IMR-90 (cell line): ENCODE measurements at regions not wholly inside any gene's neighbourhood (a gene's known extent, or its start where the extent isn't known, plus 50 kb on each side); places are given as distances from the start of the nearest gene placed in this dataset.

ENCODE experiments used
- ATAC-seq: fragments of 200-7000 bp; cut with Tn5 transposase; 2 replicates; pipeline ENCODE4 v1.9.1; 2020; ENCODE audit warnings: low read depth, mild to moderate bottlenecking, moderate library complexity
- BruUV-seq: library from RNA; stranded (reverse); fragments of 400-500 nt; replicated peaks from 2 replicates; lab custom pipeline; 2021; lab: Mats Ljungman, UMichigan
- CTCF ChIA-PET: fragments of 300-600 bp; formaldehyde crosslinking; extraction: SDS; loops from one replicate; lab custom pipeline; 2021; ENCODE audit warnings: antibody characterized with exemption; lab: Yijun Ruan, JAX
- POLR2A ChIA-PET: fragments of 300-600 bp; sonication (Branson Sonifier 250); formaldehyde crosslinking; loops from one replicate; lab custom pipeline; 2022; ENCODE audit warnings: antibody characterized with exemption; ENCODE audit not compliant: unreplicated experiment; lab: Charles Lee
- DNase-seq: peaks from one replicate; pipeline ENCODE4 v3.0.0; 2013
- H2AFZ ChIP-seq: replicated peaks from 2 replicates; pipeline ENCODE3; 2013; ENCODE audit warnings: low read length, mild to moderate bottlenecking; ENCODE audit not compliant: poor library complexity
- H2AK5ac ChIP-seq: 2 replicates; pipeline ENCODE4 v1.6.1; 2013; ENCODE audit warnings: low read depth, low read length, inconsistent platforms
- H2AK9ac ChIP-seq: replicated peaks from 2 replicates; pipeline ENCODE3; 2013; ENCODE audit warnings: mild to moderate bottlenecking, low read depth, low read length, moderate library complexity; ENCODE audit not compliant: poor library complexity
- H2BK120ac ChIP-seq: 2 replicates; pipeline ENCODE4 v1.6.1; 2013; ENCODE audit warnings: low read depth, low read length, inconsistent platforms
- H2BK15ac ChIP-seq: 3 replicates; pipeline ENCODE4 v1.6.1; 2013; ENCODE audit warnings: low read depth, low read length, inconsistent platforms
- H2BK20ac ChIP-seq: 2 replicates; pipeline ENCODE4 v1.6.1; 2013; ENCODE audit warnings: low read depth, mild to moderate bottlenecking, inconsistent platforms, low read length, moderate library complexity
- H2BK5ac ChIP-seq: 2 replicates; pipeline ENCODE4 v1.6.1; 2013; ENCODE audit warnings: mild to moderate bottlenecking, low read depth, low read length, inconsistent platforms; ENCODE audit not compliant: poor library complexity, severe bottlenecking
- H3K14ac ChIP-seq: replicated peaks from 2 replicates; pipeline ENCODE4 v1.6.1; 2013; ENCODE audit warnings: low read depth, low read length, inconsistent platforms
- H3K18ac ChIP-seq: 2 replicates; pipeline ENCODE4 v1.6.1; 2013; ENCODE audit warnings: low read depth, low read length, control low read depth
- H3K23ac ChIP-seq: 2 replicates; pipeline ENCODE4 v1.6.1; 2013; ENCODE audit warnings: low read depth, low read length, inconsistent platforms
- H3K27ac ChIP-seq: 2 replicates; pipeline ENCODE4 v1.5.1; 2013; ENCODE audit warnings: mild to moderate bottlenecking, control low read depth, low read length; ENCODE audit not compliant: insufficient read depth
- H3K27me3 ChIP-seq: 2 replicates; pipeline ENCODE4 v1.6.1; 2013; ENCODE audit warnings: low read length; ENCODE audit not compliant: control insufficient read depth, insufficient read depth
- H3K36me3 ChIP-seq: 2 replicates; pipeline ENCODE4 v1.6.1; 2013; ENCODE audit warnings: low read length, mixed read lengths; ENCODE audit not compliant: control insufficient read depth, insufficient read depth
- H3K4ac ChIP-seq: 2 replicates; pipeline ENCODE4 v1.6.1; 2013; ENCODE audit warnings: low read depth, low read length, inconsistent platforms
- H3K4me1 ChIP-seq: 2 replicates; pipeline ENCODE4 v1.6.1; 2013; ENCODE audit warnings: low read length, mixed read lengths; ENCODE audit not compliant: control insufficient read depth, insufficient read depth
- H3K4me2 ChIP-seq: 2 replicates; pipeline ENCODE4 v1.6.1; 2013; ENCODE audit warnings: low read depth, mild to moderate bottlenecking, control low read depth, low read length, moderate library complexity
- H3K4me3 ChIP-seq: 2 replicates; pipeline ENCODE4 v1.5.1; 2013; ENCODE audit warnings: low read depth, mild to moderate bottlenecking, control low read depth, low read length, moderate library complexity; ENCODE audit not compliant: insufficient read depth
- H3K56ac ChIP-seq: 2 replicates; pipeline ENCODE4 v1.6.1; 2013; ENCODE audit warnings: low read length, inconsistent platforms; ENCODE audit not compliant: insufficient read depth; ENCODE audit errors: extremely low read depth
- H3K79me1 ChIP-seq, 2 experiments: 2 replicates each; pipeline ENCODE4 v1.6.1; 2013; ENCODE audit warnings: low read length in 2 of 2, inconsistent platforms in 1 of 2, low read depth in 1 of 2
- H3K9ac ChIP-seq: 2 replicates; pipeline ENCODE4 v1.6.1; 2013; ENCODE audit warnings: low read depth, low read length, control low read depth
- H3K9me1 ChIP-seq: 2 replicates; pipeline ENCODE4 v1.6.1; 2013; ENCODE audit warnings: low read length, inconsistent platforms; ENCODE audit not compliant: insufficient read depth
- H3K9me3 ChIP-seq: 2 replicates; pipeline ENCODE4 v1.6.1; 2013; ENCODE audit warnings: low read length; ENCODE audit not compliant: control insufficient read depth, insufficient read depth
- H4K20me1 ChIP-seq: 2 replicates; pipeline ENCODE4 v1.6.1; 2013; ENCODE audit warnings: low read length, inconsistent platforms; ENCODE audit not compliant: insufficient read depth
- H4K5ac ChIP-seq: 2 replicates; pipeline ENCODE4 v1.6.1; 2013; ENCODE audit warnings: mild to moderate bottlenecking, low read depth, low read length, control low read depth
- H4K8ac ChIP-seq, 2 experiments: 2 replicates each; pipeline ENCODE4 v1.6.1; 2013; ENCODE audit warnings: low read depth in 2 of 2, low read length in 2 of 2, control low read depth in 1 of 2, inconsistent platforms in 1 of 2
- H4K91ac ChIP-seq: 2 replicates; pipeline ENCODE4 v1.6.1; 2013; ENCODE audit warnings: low read depth, low read length, inconsistent platforms; ENCODE audit not compliant: insufficient read depth
- CEBPB ChIP-seq: IDR thresholded peaks from 2 replicates; pipeline ENCODE4 v1.6.1; 2012; ENCODE audit warnings: low read depth, low read length, improper control_type of control experiment
- RAD21 ChIP-seq: IDR thresholded peaks from 2 replicates; pipeline ENCODE4 v1.6.1; 2012; ENCODE audit warnings: low read length, improper control_type of control experiment
- RCOR1 ChIP-seq: IDR thresholded peaks from 2 replicates; pipeline ENCODE4 v1.6.1; 2012; ENCODE audit warnings: mild to moderate bottlenecking, low read length, improper control_type of control experiment; ENCODE audit not compliant: insufficient replicate concordance
- SMC3 ChIP-seq: fragments of 150-350 bp; IDR thresholded peaks from 2 replicates; pipeline ENCODE4 v1.6.1; 2016; ENCODE audit warnings: low read depth, mild to moderate bottlenecking, antibody characterized with exemption, low read length, moderate library complexity
- whole genome bisulfite sequencing, 2 experiments: methylation state at CpG; one replicate each; pipeline versions ENCODE4 v1.1.5 to v1.1.7; 2013; ENCODE audit warnings: missing lambda C conversion rate in 2 of 2; ENCODE audit not compliant: insufficient read length in 1 of 2; ENCODE audit errors: extremely low coverage in 2 of 2; 5-methylcytosine and 5-hydroxymethylcytosine counted together
- dilution Hi-C: fragments of 300-500 bp; cut with HindIII; formaldehyde crosslinking; loops from one replicate; pipeline ENCODE4 v1.14.3; 2018; ENCODE audit warnings: low sequenced_read_pairs; ENCODE audit not compliant: unreplicated experiment
- in situ Hi-C: fragments of 300-500 bp; cut with MboI; formaldehyde crosslinking; loops from 3 replicates; pipeline ENCODE4 v1.14.3; 2019; ENCODE audit warnings: low sequenced_read_pairs, inconsistent platforms, mixed read lengths
- intact Hi-C: fragments of 100-400 bp; cut with micrococcal nuclease; formaldehyde crosslinking; loops from 2 replicates; pipeline ENCODE4 v1.10.0; 2022
- TF ChIP-seq, protein P1 (sequence below): conservative IDR thresholded peaks from 2 replicates; pipeline ENCODE4 v1.5.1; 2012; ENCODE audit warnings: mild to moderate bottlenecking, low read depth, low read length, improper control_type of control experiment

GRCh38 chr21:17903029-17903806 is 84.1 kb upstream of the C21orf91 start:
- H3K56ac ChIP-seq, result no peak overlapping the region
- dilution Hi-C loops, result no loop called here
- H2BK20ac ChIP-seq, result no peak overlapping the region
- no peak overlapping the region for H4K8ac ChIP-seq
- no peak overlapping the region for H2BK15ac ChIP-seq
- H2AK5ac ChIP-seq, result no peak overlapping the region
- no peaks in the 10 kb centered on the region for H3K36me3 ChIP-seq
- no peak overlapping the region for H3K14ac ChIP-seq
- 57% methylated on average over 1 of the region's 4 CpGs; no CpG with 5 or more reads in 1 of the 2 experiments for WGBS, 2 experiments
- no peak overlapping the region for H2AK9ac ChIP-seq
- no peak overlapping the region for H3K18ac ChIP-seq
- H3K23ac ChIP-seq, result no peak overlapping the region
- peak; percentile 54; the same call in 1 of the 2 replicates for ATAC-seq
- H3K4me1 ChIP-seq, result no peaks in the 10 kb centered on the region
- CTCF ChIA-PET, result interaction anchor here (0.8 to 1.0 kb wide), 3 partner anchors 220 to 224 kb away, joined by 3 to 4 read pairs (median 3); no protein-coding TSS in a partner anchor
- H3K9me1 ChIP-seq, result no peaks in the 10 kb centered on the region
- no peak overlapping the region for H3K4ac ChIP-seq
- in situ Hi-C loops, result loop anchor here (5.0 kb wide), 1 partner anchor 226 kb away; no protein-coding TSS in a partner anchor
- BruUV-seq, result no TSS peak
- TF ChIP-seq SMC3, result peak; percentile 57
- TF ChIP-seq CEBPB, result no peak
- TF ChIP-seq, protein P1, sequence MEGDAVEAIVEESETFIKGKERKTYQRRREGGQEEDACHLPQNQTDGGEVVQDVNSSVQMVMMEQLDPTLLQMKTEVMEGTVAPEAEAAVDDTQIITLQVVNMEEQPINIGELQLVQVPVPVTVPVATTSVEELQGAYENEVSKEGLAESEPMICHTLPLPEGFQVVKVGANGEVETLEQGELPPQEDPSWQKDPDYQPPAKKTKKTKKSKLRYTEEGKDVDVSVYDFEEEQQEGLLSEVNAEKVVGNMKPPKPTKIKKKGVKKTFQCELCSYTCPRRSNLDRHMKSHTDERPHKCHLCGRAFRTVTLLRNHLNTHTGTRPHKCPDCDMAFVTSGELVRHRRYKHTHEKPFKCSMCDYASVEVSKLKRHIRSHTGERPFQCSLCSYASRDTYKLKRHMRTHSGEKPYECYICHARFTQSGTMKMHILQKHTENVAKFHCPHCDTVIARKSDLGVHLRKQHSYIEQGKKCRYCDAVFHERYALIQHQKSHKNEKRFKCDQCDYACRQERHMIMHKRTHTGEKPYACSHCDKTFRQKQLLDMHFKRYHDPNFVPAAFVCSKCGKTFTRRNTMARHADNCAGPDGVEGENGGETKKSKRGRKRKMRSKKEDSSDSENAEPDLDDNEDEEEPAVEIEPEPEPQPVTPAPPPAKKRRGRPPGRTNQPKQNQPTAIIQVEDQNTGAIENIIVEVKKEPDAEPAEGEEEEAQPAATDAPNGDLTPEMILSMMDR, result peak; percentile 46
- TF ChIP-seq RCOR1, result no peak
- peak; percentile 47 for TF ChIP-seq RAD21
- intact Hi-C loops, result loop anchor here (1.0 kb wide), 2 partner anchors 84 to 224 kb away; partner anchors contain the start of gene C21orf91
- no peaks in the 10 kb centered on the region for H3K79me1 ChIP-seq
- peaks cover 6% of the 10 kb centered on the region; the same call in 1 of the 2 replicates for H3K27me3 ChIP-seq
- no peak overlapping the region for H2AFZ ChIP-seq
- no peaks in the 10 kb centered on the region for H4K20me1 ChIP-seq
- no peak overlapping the region for H3K9ac ChIP-seq
- H2BK120ac ChIP-seq, result no peak overlapping the region
- POLR2A ChIA-PET, result no interaction called here
- peak; percentile 49 for DNase-seq
- H2BK5ac ChIP-seq, result no peak overlapping the region
- H3K9me3 ChIP-seq, result no peaks in the 10 kb centered on the region
- H4K91ac ChIP-seq, result no peak overlapping the region
- H3K27ac ChIP-seq, result no peak overlapping the region
- no peak overlapping the region for H4K5ac ChIP-seq
- no peak overlapping the region for H3K4me3 ChIP-seq
- H3K4me2 ChIP-seq, result no peak overlapping the region
